ENCODE measurements at regions not wholly inside any gene's neighbourhood (a gene's known extent, or its start where the extent isn't known, plus 50 kb on each side); places are given as distances from the start of the nearest gene placed in this dataset.
A peak's percentile ranks its signal among the peaks of the same experiment; 100 is the strongest.

DNA sequence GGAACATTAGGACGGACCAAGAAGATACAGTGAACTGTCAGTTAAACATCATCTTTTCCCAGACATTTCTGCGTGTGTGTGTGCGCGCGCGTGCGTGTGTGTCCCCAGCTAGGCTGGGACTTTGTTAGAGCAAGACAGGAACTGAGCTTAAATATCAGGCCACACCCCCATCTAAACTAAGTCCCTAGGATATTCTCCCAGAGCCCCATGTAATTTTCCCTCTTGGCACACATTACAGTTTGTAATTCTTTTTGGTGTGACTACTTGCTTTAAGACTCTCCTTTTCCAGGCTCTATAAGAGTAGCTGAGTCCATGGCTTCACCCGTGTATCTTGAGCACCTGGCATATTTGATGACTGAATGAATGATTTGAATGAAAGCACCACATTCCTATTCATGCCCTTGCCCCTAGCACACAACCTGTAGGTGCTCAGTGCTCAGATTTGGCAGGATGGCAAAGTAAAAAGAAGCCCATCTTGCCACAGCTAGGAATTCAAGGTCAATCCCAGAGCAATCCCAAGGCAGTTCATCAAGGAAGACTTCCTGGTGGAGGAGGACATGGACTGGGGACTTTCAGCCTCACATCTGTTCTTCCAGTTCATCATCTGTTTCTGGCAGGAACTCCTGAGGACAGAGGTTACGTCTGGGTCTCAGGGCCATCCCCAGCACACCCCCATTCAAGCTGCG is 69.2 kb downstream of the MRPL14 start:
- H3K9ac ChIP-seq, result peak overlapping the region in 9 of 11 experiments; percentile 51 to 94 (median 73); a peak in 17 of 22 replicates
- peaks cover 64 to 99% (median 86%) of the 10 kb centered on the region in 10 experiments for H3K4me1 ChIP-seq
- H3K4me2 ChIP-seq, result peak overlapping the region; percentile 76 to 96 (median 83)
- peak overlapping the region; percentile 50 to 98 (median 83) for H3K27ac ChIP-seq
- no peak for TF ChIP-seq Cebpa-rat (IDR thresholded peaks at IDR 0.05)
- 0 out of 20 replicates have a peak overlapping the region, but pooled peaks of 3 of the 10 experiments have one; percentile 4 to 50 (median 41) for H3K4me3 ChIP-seq
- H3K9me3 ChIP-seq (replicated peaks in 1 of 11), result peaks cover 0 to 11% (median 10%) of the 10 kb centered on the region in 11 experiments; a peak in 15 of 22 replicates
- H4K20me1 ChIP-seq, result no peaks in the 10 kb centered on the region
- no peaks in the 10 kb centered on the region for H3K27me3 ChIP-seq
- H3K36me3 ChIP-seq, result no peaks in the 10 kb centered on the region; a peak in 1 of 22 replicates

DNA sequence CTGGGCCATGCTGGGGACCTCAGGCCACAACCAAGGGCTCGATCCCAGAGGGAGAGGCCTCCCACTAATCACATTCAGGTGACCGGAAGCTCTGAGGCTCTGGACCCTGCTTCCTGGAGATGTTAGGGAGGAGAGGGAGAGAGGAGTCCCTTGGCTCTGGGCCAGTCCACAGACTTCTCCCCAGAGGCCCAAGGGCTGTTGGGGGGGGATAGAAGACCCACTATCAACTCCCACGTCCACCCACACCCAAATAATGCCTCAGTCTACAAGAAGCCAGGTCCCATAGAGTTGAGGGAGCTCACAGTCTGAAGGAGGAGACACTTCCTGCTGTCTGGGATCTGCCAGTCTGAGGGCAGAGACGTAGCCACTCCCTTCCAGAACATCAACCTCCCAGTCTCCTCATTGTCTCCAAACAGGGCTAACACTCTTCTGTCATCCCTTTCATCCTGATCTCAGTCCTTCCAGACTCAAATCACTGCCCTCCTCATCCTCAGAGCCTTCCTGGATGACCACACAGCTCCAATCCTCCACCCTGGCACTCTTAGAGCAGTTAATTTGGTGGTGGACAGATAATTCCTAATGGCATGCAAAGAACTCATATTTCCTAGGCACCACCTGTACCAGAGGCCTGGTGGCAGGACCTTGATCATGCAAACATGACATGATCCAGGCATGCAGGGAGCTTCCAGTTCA is 69.9 kb downstream of the MRPL14 start:
- H3K36me3 ChIP-seq, result no peaks in the 10 kb centered on the region; a peak in 1 of 22 replicates
- peak overlapping the region in 1 of 10 experiments; percentile 26; a peak in 1 of 20 replicates for H3K4me3 ChIP-seq
- peak overlapping the region; percentile 26 to 98 (median 83); a peak in 21 of 22 replicates for H3K27ac ChIP-seq
- peaks cover 0 to 11% (median 10%) of the 10 kb centered on the region in 11 experiments; a peak in 15 of 22 replicates for H3K9me3 ChIP-seq (replicated peaks in 1 of 11)
- H4K20me1 ChIP-seq, result no peaks in the 10 kb centered on the region
- TF ChIP-seq Cebpa-rat (IDR thresholded peaks at IDR 0.05), result no peak
- peaks cover 60 to 99% (median 86%) of the 10 kb centered on the region in 10 experiments for H3K4me1 ChIP-seq
- peak overlapping the region; percentile 76 to 96 (median 83) for H3K4me2 ChIP-seq
- H3K9ac ChIP-seq, result peak overlapping the region in 9 of 11 experiments; percentile 15 to 94 (median 73); a peak in 14 of 22 replicates
- H3K27me3 ChIP-seq, result no peaks in the 10 kb centered on the region

DNA sequence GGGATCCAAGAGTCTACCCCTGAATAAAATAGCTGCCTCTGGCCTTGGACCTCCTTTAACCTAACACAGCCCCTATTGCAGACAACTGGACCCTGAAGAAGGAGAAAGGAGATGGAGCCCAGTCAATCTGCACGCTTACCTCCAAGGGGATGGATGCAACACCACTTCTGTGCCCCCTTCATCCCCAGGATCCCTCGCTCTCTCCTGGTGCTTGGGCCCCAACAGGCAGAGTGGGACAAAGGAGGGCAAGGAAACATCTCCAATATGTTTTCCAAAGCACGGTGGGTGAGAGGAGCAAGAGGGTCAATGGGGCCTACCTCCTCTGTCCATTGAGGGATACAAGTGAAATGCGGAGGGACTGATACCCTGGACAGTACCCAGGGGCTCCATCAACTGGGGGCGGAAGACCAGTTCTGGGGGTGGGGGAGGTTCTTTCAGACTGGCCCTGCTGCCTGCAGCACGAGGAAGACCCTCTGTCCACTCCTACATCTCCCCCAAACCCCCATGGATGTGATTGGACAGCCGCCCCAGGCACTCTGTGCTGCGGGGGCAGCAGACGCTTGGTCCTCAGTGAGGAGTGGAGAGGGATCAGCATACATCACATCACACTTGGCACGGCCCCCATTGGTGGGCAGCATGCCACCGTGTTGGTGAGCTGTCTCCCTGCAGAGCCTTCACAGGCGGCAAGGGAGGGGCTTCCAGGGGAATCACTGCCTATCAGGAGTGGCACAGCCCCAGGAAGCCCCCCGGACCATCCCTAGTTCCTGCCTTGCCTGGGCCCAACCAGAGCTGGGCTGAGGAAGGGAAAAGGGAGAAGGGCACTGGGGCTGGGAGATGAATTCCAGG is 70.6 kb downstream of the MRPL14 start:
- peak overlapping the region; percentile 26 to 98 (median 83); a peak in 21 of 22 replicates for H3K27ac ChIP-seq
- no peaks in the 10 kb centered on the region; a peak in 1 of 22 replicates for H3K36me3 ChIP-seq
- peaks cover 53 to 99% (median 85%) of the 10 kb centered on the region in 10 experiments for H3K4me1 ChIP-seq
- peak overlapping the region in 9 of 11 experiments; percentile 5 to 88 (median 34); a peak in 12 of 22 replicates for H3K9ac ChIP-seq
- H3K4me2 ChIP-seq, result peak overlapping the region; percentile 76 to 96 (median 83); a peak in 21 of 22 replicates
- peak overlapping the region in 1 of 10 experiments; percentile 26; a peak in 1 of 20 replicates for H3K4me3 ChIP-seq
- peaks cover 0 to 11% (median 10%) of the 10 kb centered on the region in 11 experiments; a peak in 15 of 22 replicates for H3K9me3 ChIP-seq (replicated peaks in 1 of 11)
- no peaks in the 10 kb centered on the region for H4K20me1 ChIP-seq
- no peak for TF ChIP-seq Cebpa-rat (IDR thresholded peaks at IDR 0.05)
- no peaks in the 10 kb centered on the region for H3K27me3 ChIP-seq

DNA sequence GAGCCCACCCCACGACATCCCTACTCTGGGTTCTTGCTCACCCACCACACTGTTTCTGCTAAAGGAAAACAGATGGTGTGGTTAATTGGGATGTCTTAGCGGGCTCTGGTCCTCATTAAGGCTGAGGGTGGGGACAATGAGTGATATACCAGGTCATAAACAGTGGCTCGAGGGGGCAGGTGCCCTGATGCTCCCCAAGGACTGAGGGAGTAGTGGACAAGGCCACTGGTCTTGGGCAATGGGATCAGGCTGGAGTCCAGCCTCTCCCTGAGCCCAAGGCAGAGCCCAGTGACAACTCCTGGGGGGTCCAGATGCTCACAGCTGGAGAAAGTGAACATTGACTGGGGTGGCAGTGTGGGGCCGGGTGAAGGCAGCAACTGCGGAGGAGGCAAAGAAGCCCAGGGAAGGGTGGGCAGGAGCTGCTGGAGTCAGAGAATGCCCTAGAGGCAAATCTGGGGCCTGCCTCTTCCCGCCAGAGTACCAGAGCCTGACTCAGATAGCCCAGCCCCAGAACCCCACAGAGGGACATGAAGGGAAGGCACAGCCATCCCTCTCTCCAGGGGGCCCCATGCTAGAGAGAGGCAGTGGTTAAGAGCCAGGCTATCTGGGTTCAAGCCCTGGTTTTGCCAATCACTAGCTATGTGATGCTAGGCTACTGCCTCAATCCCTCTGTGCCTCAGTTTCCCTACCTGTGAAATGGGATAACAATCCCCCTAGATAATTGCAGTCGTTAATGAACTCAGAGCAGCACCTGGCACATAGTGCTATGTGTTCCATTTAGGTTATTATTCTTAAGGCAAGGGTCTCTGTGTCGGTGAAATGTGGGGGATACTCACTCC is 72.3 kb downstream of the MRPL14 start:
- H4K20me1 ChIP-seq, result no peaks in the 10 kb centered on the region
- H3K27ac ChIP-seq, result peak overlapping the region in 9 of 11 experiments; percentile 1 to 71 (median 34); a peak in 12 of 22 replicates
- H3K4me1 ChIP-seq, result peaks cover 53 to 97% (median 81%) of the 10 kb centered on the region in 10 experiments
- peaks cover 0 to 7% (median 6%) of the 10 kb centered on the region in 11 experiments; a peak in 15 of 22 replicates for H3K9me3 ChIP-seq (replicated peaks in 1 of 11)
- H3K9ac ChIP-seq, result 0 out of 22 replicates have a peak overlapping the region, but pooled peaks of 1 of the 11 experiments have one; percentile 6
- peak overlapping the region; percentile 26 to 85 (median 66) for H3K4me2 ChIP-seq
- H3K4me3 ChIP-seq, result no peak overlapping the region
- no peaks in the 10 kb centered on the region for H3K27me3 ChIP-seq
- no peak for TF ChIP-seq Cebpa-rat (IDR thresholded peaks at IDR 0.05)
- no peaks in the 10 kb centered on the region; a peak in 1 of 22 replicates for H3K36me3 ChIP-seq

DNA sequence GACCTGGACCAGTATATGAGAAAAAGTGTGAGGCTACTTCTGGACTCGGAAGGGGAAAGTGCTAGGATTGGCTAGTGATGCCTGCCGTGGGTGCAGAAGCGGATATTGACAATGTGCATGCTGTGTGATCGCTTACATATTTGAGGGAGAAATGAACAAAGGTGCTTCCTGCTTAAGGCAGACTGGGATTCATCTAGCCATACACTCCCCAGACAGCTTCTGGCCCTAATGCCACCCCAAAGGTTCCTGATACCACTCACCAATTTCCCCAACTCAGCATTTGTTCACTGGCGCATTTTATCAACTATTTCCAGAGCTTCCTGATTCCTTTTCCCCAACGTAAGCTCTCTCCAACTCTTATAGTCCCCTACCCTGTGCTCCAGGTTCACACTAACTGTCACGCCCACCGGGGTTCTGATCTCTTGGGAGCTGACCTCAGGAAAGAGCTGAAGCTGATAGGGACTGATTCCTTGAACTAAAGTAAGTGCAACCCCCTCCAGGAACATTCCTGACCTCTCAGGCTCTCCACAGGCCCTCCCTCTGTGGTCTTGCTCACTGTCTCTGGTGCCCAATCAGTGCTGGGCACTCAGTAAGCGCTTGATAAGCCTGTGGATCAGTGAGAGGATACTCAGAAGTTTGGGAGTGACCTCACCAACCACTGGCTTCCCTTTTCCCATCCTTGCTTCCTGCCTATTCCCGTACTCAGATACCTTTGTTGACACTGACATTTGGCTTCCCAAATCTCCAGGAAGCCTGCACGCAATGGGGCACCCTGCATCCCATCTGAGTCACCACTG is 73.3 kb downstream of the MRPL14 start:
- Histone ChIP-seq H3K4me1 (peaks cover 47 to 97% (median 78%) of the 10 kb centered on the region in 10 experiments), H3K27ac (peak overlapping the region in 9 of 11 experiments; percentile 1 to 71 (median 34); a peak in 10 of 22 replicates), H3K36me3 (no peaks in the 10 kb centered on the region), H4K20me1 (no peaks in the 10 kb centered on the region), H3K27me3 (no peaks in the 10 kb centered on the region), H3K4me3 (no peak overlapping the region), H3K4me2 (peak overlapping the region; percentile 26 to 85 (median 66)), H3K9ac (0 out of 22 replicates have a peak overlapping the region, but pooled peaks of 2 of the 11 experiments have one; percentile 6), H3K9me3 (replicated peaks in 1 of 11) (no peaks in the 10 kb centered on the region)
- TF ChIP-seq Cebpa-rat (IDR thresholded peaks at IDR 0.05), result no peak

DNA sequence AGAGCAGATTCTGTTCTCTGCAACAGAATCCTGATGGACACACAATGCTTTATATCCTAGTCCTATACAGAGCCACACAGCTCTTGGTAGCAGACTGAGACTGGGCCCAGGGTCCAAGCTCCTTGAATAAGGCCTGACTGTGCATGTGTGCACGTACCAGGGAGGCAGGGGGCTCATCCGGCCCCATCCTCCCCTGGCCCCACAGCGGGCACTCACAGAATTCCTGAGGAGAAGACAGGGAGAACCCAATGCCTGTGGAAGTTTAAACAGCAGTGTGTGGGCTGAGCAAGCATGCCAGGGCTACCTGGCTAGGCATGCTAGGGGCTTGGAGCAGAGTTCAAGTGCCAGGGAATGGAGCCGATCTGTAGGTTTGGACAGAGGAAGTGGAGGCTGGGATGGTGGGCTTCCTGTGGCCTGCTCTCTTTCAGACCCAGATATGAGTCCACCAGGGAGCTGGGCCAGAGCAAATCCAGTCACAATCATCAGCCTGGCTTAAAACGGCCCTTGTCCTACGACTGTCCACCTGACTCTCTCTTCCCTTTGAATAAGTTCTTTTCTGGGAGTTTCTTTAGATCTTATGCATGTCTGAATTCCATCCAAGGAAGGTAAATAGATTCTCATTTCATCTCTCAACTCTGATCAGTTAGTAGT is 74.0 kb downstream of the MRPL14 start:
- Histone ChIP-seq H3K4me2 (peak overlapping the region in 8 of 11 experiments; percentile 59 to 85 (median 76); a peak in 13 of 22 replicates), H3K9ac (peak overlapping the region in 1 of 11 experiments; percentile 48; a peak in 1 of 22 replicates), H3K4me1 (peaks cover 39 to 100% (median 77%) of the 10 kb centered on the region in 10 experiments), H3K36me3 (no peaks in the 10 kb centered on the region), H3K9me3 (replicated peaks in 1 of 11) (no peaks in the 10 kb centered on the region), H3K4me3 (no peak overlapping the region), H4K20me1 (no peaks in the 10 kb centered on the region), H3K27ac (peak overlapping the region in 6 of 11 experiments; percentile 1 to 71 (median 36); a peak in 7 of 22 replicates), H3K27me3 (no peaks in the 10 kb centered on the region)
- no peak for TF ChIP-seq Cebpa-rat (IDR thresholded peaks at IDR 0.05)

All from BLaER1 treated with 17β-estradiol and CSF1 and Interleukin-3, amounts not matched to agents 10 nM and 100 nM (cell line).